Left hindlimb (tissue), 1 donor: ENCODE measurements at regions not wholly inside any gene's neighbourhood (a gene's known extent, or its start where the extent isn't known, plus 50 kb on each side); places are given as distances from the start of the nearest gene placed in this dataset.

Experiments used
- DNase-seq: peaks from one replicate; pipeline ENCODE4 v3.0.0-alpha.2; 2018

DNA sequence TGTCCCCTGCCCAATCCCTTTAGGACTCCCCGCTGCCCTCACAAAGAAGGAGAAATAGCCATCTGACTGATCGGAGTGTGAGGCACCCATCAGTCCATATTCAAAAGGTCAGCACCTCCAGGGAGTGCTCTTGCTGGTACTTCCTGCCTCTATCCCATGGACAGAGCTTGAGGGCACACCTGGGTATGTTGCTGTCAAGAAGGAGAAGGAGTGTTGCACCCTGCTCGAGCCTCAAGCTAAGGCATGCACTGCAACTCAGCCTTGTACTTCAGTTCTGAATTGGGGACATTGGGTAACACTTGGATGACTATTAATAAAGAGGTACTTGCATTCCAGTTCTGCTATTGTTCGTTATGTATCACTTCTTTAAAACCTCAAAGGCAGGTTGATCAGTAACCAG is 190.3 kb upstream of the ZC3H12A start:
- DNase-seq: no peak

DNA sequence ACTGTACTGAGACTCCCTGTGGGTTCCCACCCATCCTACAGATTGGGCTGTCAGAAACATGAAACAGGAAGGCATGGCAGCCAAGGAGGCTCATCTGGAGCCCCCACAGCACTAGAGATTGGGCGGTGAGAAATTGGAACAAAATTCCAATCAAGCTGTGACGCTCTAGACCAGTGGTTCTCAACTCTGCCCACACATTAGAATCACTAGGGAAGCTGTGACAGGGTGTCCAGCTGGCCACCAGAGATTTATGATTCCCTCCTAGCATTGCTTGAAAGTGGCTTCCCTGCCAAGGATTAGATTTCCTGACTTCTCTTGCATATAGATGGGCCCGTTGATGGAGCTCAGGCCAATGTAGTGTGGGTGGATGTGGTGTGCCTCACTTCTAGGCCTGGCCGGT is 187.5 kb upstream of the ZC3H12A start:
- DNase-seq: no peak

GRCh38 chr1:37288900-37289299 is 185.5 kb upstream of the ZC3H12A start:
- no peak for DNase-seq

DNA sequence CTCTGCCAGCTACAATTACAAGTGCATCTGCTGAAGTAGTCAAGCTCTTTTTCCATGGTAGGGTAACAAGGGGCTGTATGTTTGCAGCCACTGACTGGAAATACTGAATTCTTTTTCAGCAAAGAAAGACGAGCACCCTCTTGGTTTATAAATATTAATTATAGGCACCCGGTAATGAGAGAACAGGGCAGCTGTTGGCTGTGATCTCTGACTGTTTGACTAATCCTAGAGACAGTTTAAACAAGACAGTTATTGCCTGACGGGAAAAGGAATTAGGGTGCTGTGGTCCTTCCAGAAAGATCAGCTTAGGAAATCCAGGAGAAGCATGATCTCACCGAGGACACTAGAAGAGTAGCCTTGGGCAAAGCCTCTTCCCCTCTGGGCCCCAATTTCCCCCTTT is 183.7 kb upstream of the ZC3H12A start:
- no peak for DNase-seq

GRCh38 chr1:37292789-37293188 is 181.6 kb upstream of the ZC3H12A start:
- no peak for DNase-seq

DNA sequence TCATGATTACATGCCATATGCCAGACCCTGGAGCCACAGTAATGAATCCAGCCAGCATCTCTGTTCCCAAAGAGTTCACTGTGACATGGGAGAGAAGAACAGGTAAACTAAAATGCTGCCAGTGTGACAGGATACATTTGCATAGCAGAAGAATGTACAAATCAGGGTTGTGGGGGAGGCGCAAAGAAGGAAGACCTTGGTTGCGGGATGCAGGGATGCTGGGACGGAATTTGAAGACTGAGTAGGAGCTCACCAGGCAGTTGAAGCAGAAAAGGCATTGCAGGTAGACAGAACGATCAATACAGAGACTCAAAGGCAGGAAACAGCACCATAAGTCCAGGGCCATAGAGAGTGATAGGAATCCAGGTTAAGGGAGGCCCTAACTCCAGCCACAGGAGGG is 180.3 kb upstream of the ZC3H12A start:
- DNase-seq: no peak

DNA sequence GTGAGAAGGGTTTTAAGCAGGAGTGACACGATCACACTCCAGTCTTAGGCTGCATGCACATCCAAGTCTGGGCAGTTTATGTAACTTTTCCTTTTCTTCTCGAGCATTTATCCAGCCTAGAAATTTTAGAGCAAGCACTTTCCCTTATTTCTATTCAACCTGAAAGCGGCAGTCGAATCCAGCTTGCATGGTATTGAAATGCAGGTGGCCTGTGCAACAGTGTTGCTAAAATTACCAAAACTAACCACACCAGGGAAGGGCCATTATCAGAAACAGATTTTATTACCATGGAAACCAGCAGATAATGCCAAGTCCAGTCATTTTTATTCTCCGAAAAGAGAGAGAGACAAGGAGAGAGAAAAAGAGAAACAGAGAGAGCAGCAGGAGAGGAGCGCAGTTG is 179.9 kb upstream of the ZC3H12A start:
- DNase-seq: no peak

GRCh38 chr1:37298769-37299168 is 175.6 kb upstream of the ZC3H12A start:
- DNase-seq: no peak

DNA sequence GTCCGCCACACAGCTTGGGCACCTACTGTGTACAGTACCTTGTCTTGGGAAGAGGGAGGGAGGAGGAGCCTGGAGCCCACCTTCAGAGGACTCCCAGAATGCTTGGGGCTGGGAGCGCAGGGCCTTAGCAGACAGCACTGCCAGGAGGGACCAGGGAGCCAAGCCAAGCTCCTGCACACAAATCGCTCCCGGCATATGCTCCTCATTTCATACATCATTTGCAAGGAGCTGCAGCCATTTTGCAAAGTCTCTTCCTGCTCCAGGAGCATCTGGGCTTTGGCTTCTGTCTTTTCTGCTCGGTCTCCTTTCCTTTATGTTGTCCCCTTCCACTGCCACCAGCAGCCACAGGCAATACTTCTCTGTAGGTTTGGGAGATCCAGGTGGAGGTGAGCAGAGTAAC is 175.2 kb upstream of the ZC3H12A start:
- DNase-seq: no peak

DNA sequence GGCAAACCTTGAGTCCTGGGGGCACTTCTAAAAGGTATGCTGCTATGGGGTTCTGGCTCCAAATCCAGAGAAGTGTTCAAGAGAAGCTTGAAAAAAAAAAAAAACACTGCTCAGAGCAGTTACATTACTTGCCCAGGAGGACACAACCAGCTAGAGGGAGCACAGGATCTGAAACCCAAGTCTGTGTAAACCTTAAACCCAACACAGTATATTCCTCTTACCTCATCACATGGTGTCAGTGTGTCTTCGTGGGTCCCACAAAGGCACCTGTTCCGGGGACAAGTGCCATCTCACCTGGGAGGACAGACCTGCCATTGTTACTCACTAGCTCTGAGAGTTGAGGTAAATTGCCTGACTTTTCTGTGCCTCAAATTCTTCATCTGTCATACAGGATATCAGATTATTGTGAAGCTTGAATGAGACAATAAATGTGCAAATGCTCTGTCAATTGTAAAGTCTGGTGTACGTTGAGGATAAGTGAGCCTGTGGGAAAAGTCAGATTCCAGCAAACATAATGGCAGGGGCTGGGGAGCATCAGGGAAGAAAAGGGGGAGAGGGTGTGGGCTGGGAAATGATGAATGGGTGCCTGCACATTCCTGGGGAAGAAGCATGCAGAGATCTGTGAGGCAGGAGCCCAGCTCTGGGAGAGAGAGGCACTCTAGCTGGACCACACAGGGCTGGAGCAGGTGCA is 170.4 kb upstream of the ZC3H12A start:
- DNase-seq: no peak

DNA sequence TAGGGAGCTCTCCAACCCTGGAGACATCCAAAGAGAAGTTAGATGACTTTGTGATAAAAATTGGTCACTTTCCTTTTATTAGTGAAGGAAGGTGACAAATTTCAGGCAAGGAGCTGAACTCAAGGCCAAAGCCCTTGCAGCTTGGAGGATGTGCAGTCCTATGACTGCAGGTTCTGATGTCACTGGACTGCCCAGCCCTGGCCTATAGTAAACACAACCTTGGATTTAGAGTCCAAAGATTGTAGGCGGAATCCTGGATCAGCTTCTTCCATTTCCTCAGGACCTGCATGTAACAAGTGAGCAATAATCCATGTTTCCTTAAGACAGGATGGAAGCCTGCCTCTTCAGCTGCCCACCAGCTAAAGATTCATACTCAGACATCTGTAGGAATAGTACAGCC is 169.3 kb upstream of the ZC3H12A start:
- no peak for DNase-seq

DNA sequence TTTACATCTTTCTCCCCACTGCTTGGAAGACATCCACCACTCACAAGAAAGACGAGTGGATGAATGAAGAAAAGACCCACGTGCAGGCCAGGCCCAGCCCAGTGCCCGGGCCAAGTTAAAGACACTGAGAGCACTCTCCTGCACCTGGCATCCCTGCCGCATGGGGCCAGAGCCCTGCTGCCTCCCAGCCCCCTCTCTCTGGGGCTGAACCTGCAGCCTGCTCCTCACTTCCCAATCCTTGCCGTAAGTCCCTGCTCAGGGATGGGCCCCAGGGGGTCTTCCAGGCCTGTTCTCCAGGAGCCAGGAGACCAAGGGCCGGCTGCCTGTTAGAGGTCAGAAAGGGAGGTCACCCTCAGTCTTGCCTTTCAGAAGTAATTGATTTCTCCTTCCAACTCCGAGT is 168.5 kb upstream of the ZC3H12A start:
- DNase-seq: no peak

GRCh38 chr1:37306461-37306860 is 167.9 kb upstream of the ZC3H12A start:
- no peak for DNase-seq

DNA sequence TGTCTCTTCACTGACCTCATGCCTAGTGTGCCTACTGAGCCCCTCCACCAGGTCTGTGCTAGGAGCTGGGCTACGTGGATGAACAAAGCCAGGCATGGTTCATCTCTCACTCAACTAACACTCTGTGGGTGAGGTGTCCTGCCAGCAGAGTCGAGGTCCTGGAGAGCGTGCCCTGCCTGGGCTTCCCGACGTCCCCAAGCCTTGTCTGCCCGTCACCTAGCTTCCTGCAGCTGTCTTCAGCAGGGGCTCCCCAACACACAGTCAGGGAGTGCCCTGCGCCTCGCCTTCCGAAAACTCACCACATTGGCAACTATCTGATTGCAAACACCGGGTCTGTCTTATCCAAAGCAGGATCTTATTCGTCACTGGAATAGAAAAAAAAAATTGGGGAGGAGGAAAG is 167.5 kb upstream of the ZC3H12A start:
- no peak for DNase-seq

DNA sequence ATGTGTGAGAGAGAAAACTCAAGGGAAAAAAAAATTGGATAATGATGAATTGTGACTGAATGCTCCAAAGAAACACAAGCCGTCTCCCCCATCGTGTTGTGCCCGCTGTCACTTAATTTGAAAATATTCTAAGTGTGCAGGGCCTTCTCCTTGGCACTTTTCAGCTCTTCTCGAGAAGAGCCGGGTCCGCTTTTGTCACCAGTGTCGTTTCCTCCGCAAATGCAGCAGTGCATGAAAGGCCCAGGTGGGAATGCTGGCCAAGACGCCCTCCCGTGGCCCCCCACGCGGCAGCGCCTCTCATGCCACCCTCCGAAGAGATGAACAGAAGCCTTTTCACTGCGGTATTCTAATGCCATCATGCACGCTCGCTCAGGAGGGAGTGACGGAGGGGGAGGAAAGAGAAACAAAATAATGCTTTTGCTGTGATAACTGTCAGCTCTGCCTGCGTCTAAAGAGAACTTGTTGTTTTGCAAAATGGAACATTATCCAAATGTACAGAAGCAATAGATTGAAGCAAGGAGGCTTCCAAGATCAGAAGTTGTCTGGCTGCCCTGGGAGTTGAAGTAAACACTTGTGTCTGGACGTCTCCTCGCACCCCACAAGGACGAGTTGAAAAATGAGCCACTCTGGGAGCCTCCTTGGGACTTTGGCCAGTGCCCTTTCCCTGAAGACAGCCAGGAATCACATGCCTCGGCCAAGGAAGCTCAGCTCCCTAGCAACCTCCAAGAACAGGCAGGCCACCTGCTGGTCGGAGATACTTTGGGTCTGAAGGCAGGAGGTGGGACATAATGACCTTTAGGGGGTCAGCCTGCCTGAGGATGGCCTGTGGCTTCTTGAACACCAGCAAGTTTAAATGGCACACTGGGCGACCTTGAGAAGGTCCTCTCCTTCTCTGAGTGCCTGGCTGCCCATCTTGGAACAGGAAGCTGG is 166.1 kb upstream of the ZC3H12A start:
- DNase-seq: no peak

- DNase-seq: no peak
Observed at GRCh38 chr1:37309574-37309973, 164.8 kb upstream of the ZC3H12A start.

- no peak for DNase-seq
Observed at GRCh38 chr1:37310064-37310463, 164.3 kb upstream of the ZC3H12A start.

DNA sequence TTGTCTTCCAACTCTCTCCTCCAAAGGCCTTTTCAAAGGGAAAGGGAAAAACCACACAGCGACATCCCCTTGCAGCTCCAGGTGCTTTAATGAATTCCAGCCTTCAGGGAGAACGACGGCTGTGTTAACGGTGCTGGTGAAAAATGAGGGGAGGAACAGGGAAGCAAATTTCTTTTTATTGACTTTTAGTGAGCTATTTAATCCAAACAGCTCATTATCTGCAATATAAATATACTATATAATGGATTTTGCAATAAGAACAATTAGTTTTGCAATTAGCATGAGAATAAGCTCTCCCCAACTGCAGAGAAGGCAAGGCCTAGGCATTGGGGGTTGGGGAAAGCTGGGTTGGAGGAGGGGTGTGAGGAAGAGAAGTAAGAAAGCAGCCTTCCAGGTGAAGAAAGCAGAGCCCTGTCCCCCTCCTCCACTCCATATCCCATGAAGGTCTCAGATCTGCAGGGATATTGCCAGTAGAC is 159.0 kb upstream of the ZC3H12A start:
- DNase-seq: no peak

DNA sequence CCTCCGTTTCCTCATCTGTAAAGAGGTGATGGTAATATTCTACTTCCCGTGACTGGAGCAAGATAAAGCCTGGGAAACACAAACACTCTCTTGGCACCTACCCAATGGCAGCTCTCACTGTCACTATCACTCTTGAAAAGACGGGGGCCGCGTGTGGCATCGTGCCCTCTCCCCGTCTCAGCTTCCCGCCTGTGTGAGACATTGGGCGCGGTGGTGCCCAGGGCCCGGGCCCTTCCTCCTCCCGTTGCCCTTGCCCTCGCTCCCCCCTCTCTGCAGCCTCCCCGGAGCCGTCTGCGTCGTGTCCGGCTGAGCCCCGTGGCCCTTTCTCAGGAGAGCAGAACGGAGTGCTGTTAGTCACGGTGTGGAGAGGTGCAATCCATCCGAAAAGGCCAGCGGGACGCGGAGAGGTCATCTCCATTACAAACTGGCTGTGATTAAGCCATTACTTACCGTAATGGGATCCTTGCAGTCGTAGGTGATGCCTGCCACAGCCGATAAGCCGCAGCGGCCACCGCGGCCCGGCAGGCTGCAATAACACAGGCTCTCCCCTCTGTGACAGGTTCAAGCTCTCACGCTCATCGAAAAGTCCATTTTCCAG is 156.4 kb upstream of the ZC3H12A start:
- DNase-seq: no peak

GRCh38 chr1:37318490-37318889 is 155.9 kb upstream of the ZC3H12A start:
- no peak for DNase-seq

DNA sequence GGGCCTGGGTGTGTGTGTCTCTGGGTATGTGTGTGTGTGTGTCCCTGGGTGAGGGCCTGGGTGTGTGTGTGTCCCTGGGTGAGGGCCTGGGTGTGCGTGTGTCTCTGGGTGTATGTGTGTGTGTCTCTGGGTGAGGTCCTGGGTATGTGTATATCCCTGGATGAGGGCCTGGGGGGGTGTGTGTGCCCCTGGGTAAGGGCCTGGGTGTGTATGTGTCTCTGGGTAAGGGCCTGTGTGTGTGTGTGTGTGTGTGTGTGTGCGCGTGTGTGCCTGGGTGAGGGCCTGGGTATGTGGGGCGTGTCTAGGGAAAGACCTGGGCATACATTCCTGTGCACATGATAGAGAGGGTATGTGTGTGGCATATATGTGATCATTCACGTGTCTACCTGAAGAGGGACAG is 155.1 kb upstream of the ZC3H12A start:
- no peak for DNase-seq

DNA sequence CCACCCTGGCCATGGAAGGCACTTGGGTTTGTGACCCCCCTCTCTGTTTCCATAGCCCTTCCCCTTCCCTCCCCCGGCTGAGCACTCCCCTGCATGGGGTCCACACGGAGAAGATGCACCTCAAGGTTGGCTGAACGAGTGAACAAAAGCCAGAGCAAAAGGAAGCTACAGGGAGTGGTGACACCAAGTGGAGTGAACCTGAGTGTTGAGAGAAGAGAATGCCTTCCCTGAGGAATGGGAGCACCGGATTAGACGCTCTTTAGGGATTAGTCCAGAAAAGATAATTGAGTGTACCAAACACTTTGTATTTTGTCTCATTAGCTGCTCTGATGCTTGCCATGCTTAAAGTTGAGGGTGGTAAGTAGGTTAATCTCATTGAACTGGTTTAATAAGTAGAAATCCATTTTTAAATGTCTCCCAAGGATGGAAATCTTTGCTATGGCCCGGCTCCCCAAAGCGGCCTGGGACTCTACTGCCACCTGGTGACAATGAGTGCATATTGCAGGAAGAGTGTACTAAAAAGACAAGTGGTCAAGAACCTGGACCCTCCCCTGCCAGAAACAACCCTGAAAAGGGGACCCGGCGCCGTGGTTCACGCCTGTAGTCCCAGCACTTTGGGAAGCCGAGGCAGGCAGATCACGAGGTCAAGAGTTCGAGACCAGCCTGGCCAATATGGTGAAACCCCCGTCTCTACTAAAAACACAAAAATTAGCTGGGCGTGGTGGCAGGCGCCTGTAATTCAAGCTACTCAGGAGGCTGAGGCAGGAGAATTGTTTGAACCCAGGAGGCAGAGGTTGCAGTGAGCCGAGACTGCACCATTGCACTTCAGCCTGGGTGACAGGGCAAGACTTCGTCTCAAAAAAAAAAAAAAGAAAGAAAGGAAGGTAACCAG is 150.6 kb upstream of the ZC3H12A start:
- no peak for DNase-seq

DNA sequence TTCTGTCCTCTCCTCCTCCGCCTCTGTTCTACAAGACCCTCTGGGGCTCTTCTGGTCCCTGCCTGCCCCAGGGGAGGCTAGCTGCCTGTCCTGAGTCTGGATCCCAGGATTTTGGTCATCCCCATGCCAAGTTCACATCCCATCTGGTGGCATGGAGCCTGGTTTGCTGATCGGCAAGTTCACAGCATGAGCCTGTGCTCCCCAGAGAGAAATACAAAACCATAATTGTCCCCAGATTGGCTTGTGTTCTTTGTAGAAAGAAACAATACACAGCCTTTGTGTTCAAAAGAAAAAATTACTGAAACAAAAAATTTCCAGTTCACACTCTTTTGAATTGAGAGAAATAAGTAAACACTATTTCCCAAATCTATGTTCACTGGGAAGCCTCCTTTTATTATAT is 149.4 kb upstream of the ZC3H12A start:
- DNase-seq: no peak
